Activated CD4-positive, alpha-beta memory T cell treated with anti-CD3 and anti-CD28 coated beads for 36 hours (primary cell): ENCODE measurements at regions not wholly inside any gene's neighbourhood (a gene's known extent, or its start where the extent isn't known, plus 50 kb on each side); places are given as distances from the start of the nearest gene placed in this dataset.
"Not testable (repeated sequence)": the region's sequence is repeated elsewhere in the genome, so short reads cannot be mapped to it uniquely, and the experiment has no call there.

Experiments used
- CTCF ChIA-PET: fragments of 350-600 bp; sonication (Branson Sonifier 250); formaldehyde crosslinking; loops from one replicate; lab custom pipeline; 2021; ENCODE audit warnings: antibody characterized with exemption, inconsistent platforms; lab: Charles Lee
- POLR2A ChIA-PET: fragments of 350-600 bp; sonication (Branson Sonifier 250); formaldehyde crosslinking; loops from one replicate; lab custom pipeline; 2021; ENCODE audit warnings: antibody characterized with exemption; lab: Charles Lee
- DNase-seq: peaks from one replicate; pipeline ENCODE4 v3.0.0-alpha.2; 2020
- H3K27ac Mint-ChIP-seq: one replicate; pipeline ENCODE4 v1.8.0; 2021; ENCODE audit warnings: mixed read lengths
- H3K27me3 Mint-ChIP-seq: one replicate; pipeline ENCODE4 v1.8.0; 2021; ENCODE audit warnings: mixed read lengths
- H3K36me3 Mint-ChIP-seq: one replicate; pipeline ENCODE4 v1.8.0; 2021; ENCODE audit warnings: mixed read lengths
- H3K4me1 Mint-ChIP-seq: one replicate; pipeline ENCODE4 v1.8.0; 2021; ENCODE audit warnings: low read depth, mixed read lengths
- H3K4me3 Mint-ChIP-seq: one replicate; pipeline ENCODE4 v1.8.0; 2021; ENCODE audit warnings: mild to moderate bottlenecking, mixed read lengths
- H3K9me3 Mint-ChIP-seq: one replicate; pipeline ENCODE4 v1.8.0; 2021; ENCODE audit warnings: mixed read lengths
- intact Hi-C: fragments of 100-400 bp; cut with micrococcal nuclease; formaldehyde crosslinking; loops from one replicate; pipeline ENCODE4 v1.15.1; 2023

GRCh38 chr9:64370344-64370743 is 914.7 kb downstream of the FOXD4L5 start:
- H3K4me3 Mint-ChIP-seq, H3K9me3 Mint-ChIP-seq, H3K27me3 Mint-ChIP-seq, CTCF ChIA-PET, POLR2A ChIA-PET, DNase-seq, intact Hi-C loops, H3K4me1 Mint-ChIP-seq, H3K27ac Mint-ChIP-seq, H3K36me3 Mint-ChIP-seq: not testable (repeated sequence)

DNA sequence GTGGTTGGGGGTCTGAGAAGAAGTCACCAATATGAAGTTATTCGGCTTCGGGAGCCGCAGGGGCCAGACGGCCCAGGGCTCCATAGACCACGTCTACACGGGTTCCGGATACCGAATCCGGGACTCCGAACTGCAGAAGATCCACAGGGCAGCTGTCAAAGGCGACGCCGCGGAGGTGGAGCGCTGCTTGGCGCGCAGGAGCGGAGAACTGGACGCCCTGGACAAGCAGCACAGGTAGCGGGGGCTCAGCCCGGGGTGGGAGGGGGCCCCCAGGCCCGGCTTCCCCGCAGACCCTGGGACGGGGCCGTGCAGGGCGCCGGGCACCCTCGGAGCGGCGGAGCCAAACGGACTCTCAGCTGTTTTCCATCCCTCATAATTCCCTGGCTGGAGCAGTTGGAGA is 915.4 kb downstream of the FOXD4L5 start:
- DNase-seq, H3K27me3 Mint-ChIP-seq, intact Hi-C loops, H3K36me3 Mint-ChIP-seq, CTCF ChIA-PET, H3K4me3 Mint-ChIP-seq, H3K9me3 Mint-ChIP-seq, POLR2A ChIA-PET, H3K4me1 Mint-ChIP-seq, H3K27ac Mint-ChIP-seq: not testable (repeated sequence)

DNA sequence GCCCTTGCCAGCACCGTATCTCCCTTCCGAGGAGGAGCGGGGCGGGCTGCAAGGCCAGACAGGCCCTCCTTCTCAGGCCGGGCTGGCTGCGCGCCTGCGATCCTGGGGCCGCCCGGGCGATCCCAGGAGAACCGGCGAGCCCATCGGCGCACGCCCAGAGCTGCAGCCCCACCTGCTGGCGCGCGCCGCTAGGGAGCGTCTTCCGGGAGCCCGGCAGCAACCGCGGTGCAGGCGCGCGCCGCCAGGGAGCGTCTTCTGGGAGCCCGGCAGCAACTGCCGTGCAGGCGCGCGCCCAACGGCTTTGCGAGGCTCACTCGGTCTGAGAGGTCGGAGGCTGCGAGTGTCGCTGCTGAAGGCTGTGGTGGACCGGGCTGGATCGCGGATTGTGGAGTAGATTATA is 915.9 kb downstream of the FOXD4L5 start:
- H3K9me3 Mint-ChIP-seq, POLR2A ChIA-PET, H3K4me3 Mint-ChIP-seq, H3K36me3 Mint-ChIP-seq, H3K27ac Mint-ChIP-seq, H3K27me3 Mint-ChIP-seq, CTCF ChIA-PET, H3K4me1 Mint-ChIP-seq, intact Hi-C loops: not testable (repeated sequence)
- DNase-seq = peak; percentile 87

GRCh38 chr9:64368644-64368942 is 916.4 kb downstream of the FOXD4L5 start:
- H3K27me3 Mint-ChIP-seq, DNase-seq, H3K9me3 Mint-ChIP-seq, CTCF ChIA-PET, H3K4me1 Mint-ChIP-seq, H3K36me3 Mint-ChIP-seq, intact Hi-C loops, POLR2A ChIA-PET, H3K27ac Mint-ChIP-seq: not testable (repeated sequence)
- peak overlapping the region; percentile 45 for H3K4me3 Mint-ChIP-seq

DNA sequence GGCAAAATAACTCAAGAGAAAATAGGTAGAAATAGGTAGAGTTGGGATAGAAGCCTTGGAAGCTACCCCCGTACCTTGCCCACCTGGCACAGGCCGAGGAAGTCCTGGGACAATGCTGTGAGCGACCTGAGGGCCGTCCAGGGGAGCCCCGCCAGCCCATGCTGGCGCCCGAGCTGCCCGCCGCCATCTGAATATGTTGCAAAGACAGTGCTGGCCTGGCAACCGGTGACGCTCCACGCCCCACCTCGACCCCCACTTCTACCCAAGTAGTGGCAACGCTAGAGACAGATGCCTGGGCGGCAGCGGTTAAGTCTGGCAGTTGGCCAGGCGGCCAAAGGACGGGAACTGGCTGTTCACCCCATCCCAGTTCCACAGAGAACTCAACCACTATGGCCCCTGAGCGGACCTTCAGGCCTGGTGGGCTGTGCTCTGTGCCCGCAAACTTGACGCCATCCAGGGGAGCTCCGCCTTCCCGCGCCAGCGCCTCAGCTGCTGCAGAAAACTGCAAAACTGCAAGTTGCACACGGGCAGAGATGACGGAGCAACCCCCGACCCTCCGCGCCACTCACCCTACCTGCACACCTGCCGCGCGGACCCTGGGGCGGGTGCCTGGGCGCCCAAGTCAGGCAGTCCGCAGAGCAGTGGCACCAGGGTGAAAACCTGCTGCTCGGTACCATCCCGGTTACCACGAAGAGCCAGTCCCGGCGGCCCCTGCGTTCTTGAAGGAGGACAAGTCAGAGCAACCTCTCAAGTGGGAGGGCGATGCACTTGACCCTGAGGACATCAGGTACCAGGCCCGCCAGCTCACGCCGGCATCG is 917.0 kb downstream of the FOXD4L5 start:
- H3K9me3 Mint-ChIP-seq, H3K36me3 Mint-ChIP-seq, H3K27me3 Mint-ChIP-seq, POLR2A ChIA-PET, H3K27ac Mint-ChIP-seq, CTCF ChIA-PET, intact Hi-C loops, H3K4me1 Mint-ChIP-seq: not testable (repeated sequence)
- DNase-seq = peak; percentile 9
- H3K4me3 Mint-ChIP-seq = peak overlapping the region; percentile 45
